Suppressor macrophage (primary cell): ENCODE measurements at regions not wholly inside any gene's neighbourhood (a gene's known extent, or its start where the extent isn't known, plus 50 kb on each side); places are given as distances from the start of the nearest gene placed in this dataset.

Experiments used
- DNase-seq, 4 experiments: peaks; one replicate each; pipeline ENCODE4 v3.0.0-alpha.2; 2020 to 2022

GRCh38 chr1:115491298-115492018 lies 150.3 kb upstream of the VANGL1 start:
- DNase-seq = no peak

- no peak for DNase-seq
Observed at GRCh38 chr1:115479055-115479482, 141.0 kb upstream of the NGF start.

- no peak for DNase-seq
Observed at GRCh38 chr1:115477071-115477470, 139.0 kb upstream of the NGF start.

- no peak for DNase-seq
Observed at GRCh38 chr1:115476616-115477015, 138.6 kb upstream of the NGF start.

- DNase-seq = no peak
Observed at GRCh38 chr1:115475901-115476300, 137.9 kb upstream of the NGF start.

- no peak for DNase-seq
Observed at GRCh38 chr1:115475252-115475651, 137.2 kb upstream of the NGF start.

- no peak for DNase-seq
Observed at GRCh38 chr1:115473986-115474565, 136.0 kb upstream of the NGF start.

GRCh38 chr1:115469703-115470476 lies 131.8 kb upstream of the NGF start:
- peak; percentile 11 to 56 (median 35) for DNase-seq

- no peak for DNase-seq
Observed at GRCh38 chr1:115467790-115468189, 129.7 kb upstream of the NGF start.

GRCh38 chr1:115467196-115467595 lies 129.1 kb upstream of the NGF start:
- DNase-seq = no peak

- no peak for DNase-seq
Observed at GRCh38 chr1:115466433-115466832, 128.4 kb upstream of the NGF start.

GRCh38 chr1:115465802-115466363 lies 127.8 kb upstream of the NGF start:
- DNase-seq = no peak

- no peak for DNase-seq
Observed at GRCh38 chr1:115463347-115463746, 125.3 kb upstream of the NGF start.

GRCh38 chr1:115462566-115463076 lies 124.6 kb upstream of the NGF start:
- peak in 2 of 4 experiments; percentile 3 to 14 for DNase-seq

GRCh38 chr1:115461526-115461925 lies 123.5 kb upstream of the NGF start:
- no peak for DNase-seq

- no peak for DNase-seq
Observed at GRCh38 chr1:115459161-115459560, 121.1 kb upstream of the NGF start.

- DNase-seq = no peak
Observed at GRCh38 chr1:115458426-115459114, 120.5 kb upstream of the NGF start.

GRCh38 chr1:115457289-115457688 lies 119.2 kb upstream of the NGF start:
- no peak for DNase-seq

- DNase-seq = no peak
Observed at GRCh38 chr1:115456441-115456961, 118.5 kb upstream of the NGF start.

- no peak for DNase-seq
Observed at GRCh38 chr1:115454837-115455511, 116.9 kb upstream of the NGF start.

GRCh38 chr1:115453666-115454065 lies 115.6 kb upstream of the NGF start:
- no peak for DNase-seq
